IPS-20b (cell line): ENCODE measurements at regions not wholly inside any gene's neighbourhood (a gene's known extent, or its start where the extent isn't known, plus 50 kb on each side); places are given as distances from the start of the nearest gene placed in this dataset.

Source experiments
- H3K27ac ChIP-seq: one replicate; pipeline ENCODE4 v1.5.1; 2013; ENCODE audit warnings: low read length
- H3K27me3 ChIP-seq: 2 replicates; pipeline ENCODE4 v1.6.1; 2013; ENCODE audit warnings: mild to moderate bottlenecking, low read length, inconsistent platforms; ENCODE audit not compliant: insufficient read depth
- H3K36me3 ChIP-seq: 2 replicates; pipeline ENCODE4 v1.6.1; 2013; ENCODE audit warnings: low read depth, mild to moderate bottlenecking, inconsistent platforms, low read length, moderate library complexity; ENCODE audit not compliant: insufficient read depth
- H3K4me1 ChIP-seq: 2 replicates; pipeline ENCODE4 v1.6.1; 2013; ENCODE audit warnings: mild to moderate bottlenecking, control low read depth, inconsistent platforms, low read length, moderate library complexity; ENCODE audit not compliant: insufficient read depth
- H3K4me3 ChIP-seq: 2 replicates; pipeline ENCODE4 v1.5.1; 2013; ENCODE audit warnings: mild to moderate bottlenecking, low read length, inconsistent platforms
- H3K9ac ChIP-seq: 2 replicates; pipeline ENCODE4 v1.6.1; 2013; ENCODE audit warnings: low read depth, mild to moderate bottlenecking, inconsistent platforms, low read length, moderate library complexity
- H3K9me3 ChIP-seq: 2 replicates; pipeline ENCODE4 v1.6.1; 2013; ENCODE audit warnings: mild to moderate bottlenecking, low read depth, low read length, inconsistent platforms; ENCODE audit not compliant: insufficient read depth

GRCh38 chr10:36111676-36112075 lies 469.6 kb upstream of the FZD8 start:
- no peak overlapping the region for H3K4me3 ChIP-seq
- no peaks in the 10 kb centered on the region for H3K9me3 ChIP-seq
- H3K27ac ChIP-seq, result no peak overlapping the region
- H3K27me3 ChIP-seq, result no peaks in the 10 kb centered on the region
- no peak overlapping the region for H3K9ac ChIP-seq
- H3K4me1 ChIP-seq, result no peaks in the 10 kb centered on the region
- H3K36me3 ChIP-seq, result no peaks in the 10 kb centered on the region

GRCh38 chr10:36110097-36110496 lies 468.0 kb upstream of the FZD8 start:
- Histone ChIP-seq H3K27me3 (no peaks in the 10 kb centered on the region), H3K4me1 (no peaks in the 10 kb centered on the region), H3K4me3 (no peak overlapping the region), H3K36me3 (no peaks in the 10 kb centered on the region), H3K9ac (no peak overlapping the region), H3K27ac (no peak overlapping the region), H3K9me3 (no peaks in the 10 kb centered on the region)

- Histone ChIP-seq H3K36me3 (no peaks in the 10 kb centered on the region), H3K4me1 (no peaks in the 10 kb centered on the region), H3K27me3 (no peaks in the 10 kb centered on the region), H3K9me3 (no peaks in the 10 kb centered on the region), H3K4me3 (no peak overlapping the region), H3K27ac (no peak overlapping the region), H3K9ac (no peak overlapping the region)
Observed at GRCh38 chr10:36109399-36110023, 467.4 kb upstream of the FZD8 start.

- H3K27ac ChIP-seq, result no peak overlapping the region
- H3K9ac ChIP-seq, result no peak overlapping the region
- no peaks in the 10 kb centered on the region for H3K36me3 ChIP-seq
- no peaks in the 10 kb centered on the region for H3K27me3 ChIP-seq
- no peaks in the 10 kb centered on the region for H3K4me1 ChIP-seq
- H3K9me3 ChIP-seq, result no peaks in the 10 kb centered on the region
- no peak overlapping the region for H3K4me3 ChIP-seq
Observed at GRCh38 chr10:36097696-36098095, 455.6 kb upstream of the FZD8 start.

- Histone ChIP-seq H3K9me3 (no peaks in the 10 kb centered on the region), H3K27ac (no peak overlapping the region), H3K36me3 (no peaks in the 10 kb centered on the region), H3K27me3 (no peaks in the 10 kb centered on the region), H3K9ac (no peak overlapping the region), H3K4me3 (no peak overlapping the region), H3K4me1 (no peaks in the 10 kb centered on the region)
Observed at GRCh38 chr10:36096576-36096975, 454.5 kb upstream of the FZD8 start.

GRCh38 chr10:36094096-36094495 lies 452.0 kb upstream of the FZD8 start:
- Histone ChIP-seq H3K4me3 (no peak overlapping the region), H3K27me3 (no peaks in the 10 kb centered on the region), H3K27ac (no peak overlapping the region), H3K36me3 (no peaks in the 10 kb centered on the region), H3K4me1 (no peaks in the 10 kb centered on the region), H3K9ac (no peak overlapping the region), H3K9me3 (no peaks in the 10 kb centered on the region)

GRCh38 chr10:36092116-36092515 lies 450.0 kb upstream of the FZD8 start:
- Histone ChIP-seq H3K4me1 (no peaks in the 10 kb centered on the region), H3K4me3 (no peak overlapping the region), H3K9ac (no peak overlapping the region), H3K27me3 (no peaks in the 10 kb centered on the region), H3K27ac (no peak overlapping the region), H3K36me3 (no peaks in the 10 kb centered on the region), H3K9me3 (no peaks in the 10 kb centered on the region)

GRCh38 chr10:36091007-36091406 lies 448.9 kb upstream of the FZD8 start:
- H3K4me3 ChIP-seq, result no peak overlapping the region
- no peaks in the 10 kb centered on the region for H3K9me3 ChIP-seq
- no peaks in the 10 kb centered on the region for H3K4me1 ChIP-seq
- H3K9ac ChIP-seq, result no peak overlapping the region
- H3K27me3 ChIP-seq, result no peaks in the 10 kb centered on the region
- H3K36me3 ChIP-seq, result no peaks in the 10 kb centered on the region
- no peak overlapping the region for H3K27ac ChIP-seq

GRCh38 chr10:36089790-36090440 lies 447.8 kb upstream of the FZD8 start:
- Histone ChIP-seq H3K27me3 (no peaks in the 10 kb centered on the region), H3K9ac (no peak overlapping the region), H3K9me3 (no peaks in the 10 kb centered on the region), H3K4me3 (no peak overlapping the region), H3K36me3 (no peaks in the 10 kb centered on the region), H3K27ac (no peak overlapping the region), H3K4me1 (no peaks in the 10 kb centered on the region)

GRCh38 chr10:36087006-36088005 lies 445.2 kb upstream of the FZD8 start:
- no peaks in the 10 kb centered on the region for H3K36me3 ChIP-seq

GRCh38 chr10:36075196-36075595 lies 433.1 kb upstream of the FZD8 start:
- Histone ChIP-seq H3K4me3 (no peak overlapping the region), H3K9me3 (no peaks in the 10 kb centered on the region), H3K4me1 (no peaks in the 10 kb centered on the region), H3K9ac (no peak overlapping the region), H3K36me3 (no peaks in the 10 kb centered on the region), H3K27ac (no peak overlapping the region), H3K27me3 (no peaks in the 10 kb centered on the region)

More at GRCh38 chr10:36087006-36088005, 445.2 kb upstream of the FZD8 start:
- H3K27ac ChIP-seq, result no peak overlapping the region
- H3K4me3 ChIP-seq, result no peak overlapping the region
- no peaks in the 10 kb centered on the region for H3K9me3 ChIP-seq
- H3K4me1 ChIP-seq, result no peaks in the 10 kb centered on the region
- no peaks in the 10 kb centered on the region for H3K27me3 ChIP-seq
- H3K9ac ChIP-seq, result no peak overlapping the region
